ENCODE measurements at regions not wholly inside any gene's neighbourhood (a gene's known extent, or its start where the extent isn't known, plus 50 kb on each side); places are given as distances from the start of the nearest gene placed in this dataset.

DNA sequence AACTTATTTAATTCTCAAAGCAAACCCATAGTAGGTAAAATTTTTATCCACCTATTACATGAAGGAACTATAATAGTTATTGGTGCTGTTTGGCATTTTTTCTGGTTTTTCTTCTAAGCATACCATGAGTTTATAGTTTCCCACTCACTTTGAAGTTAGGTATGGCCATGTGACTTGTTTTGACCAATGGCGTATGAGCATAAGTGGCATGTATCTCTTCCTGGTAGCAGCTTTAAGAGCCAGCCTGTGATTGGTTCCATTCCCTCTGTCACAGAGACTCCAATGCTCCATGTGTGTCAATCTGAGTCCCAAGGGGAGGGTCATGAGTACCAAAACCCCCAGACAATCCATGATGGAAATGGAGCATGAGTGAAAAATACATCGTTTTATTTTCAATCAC is 282.9 kb upstream of the N4BP1 start:
- DNase-seq (ENCODE audit: low spot score) = no peak

DNA sequence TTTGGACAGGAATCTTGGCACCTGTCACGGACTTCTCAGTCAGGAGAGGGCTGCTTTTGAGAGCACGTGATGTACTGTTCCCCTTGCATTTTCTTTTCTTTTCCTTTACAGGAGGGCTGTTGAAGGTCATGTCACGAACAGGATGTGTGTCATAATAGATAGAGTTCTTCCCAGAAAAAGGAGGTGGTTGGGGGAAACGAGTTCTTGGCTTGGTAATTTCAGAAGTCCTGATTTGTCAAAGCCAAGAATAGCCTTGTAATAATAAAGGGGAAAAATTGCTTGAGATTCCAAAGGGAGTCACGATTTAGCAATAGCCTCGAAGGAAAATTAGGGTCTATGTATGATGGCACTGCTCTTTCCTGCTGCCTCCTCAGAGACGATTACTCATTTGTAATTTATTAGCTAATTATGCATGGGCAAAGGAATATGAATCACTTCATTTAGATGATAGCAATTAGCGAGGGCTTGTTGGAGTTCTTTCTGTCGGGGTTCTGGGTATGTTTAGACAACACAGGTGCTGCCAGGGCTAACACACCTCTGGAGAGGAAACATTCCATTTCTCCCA is 277.7 kb upstream of the N4BP1 start:
- DNase-seq (ENCODE audit: low spot score) = no peak

DNA sequence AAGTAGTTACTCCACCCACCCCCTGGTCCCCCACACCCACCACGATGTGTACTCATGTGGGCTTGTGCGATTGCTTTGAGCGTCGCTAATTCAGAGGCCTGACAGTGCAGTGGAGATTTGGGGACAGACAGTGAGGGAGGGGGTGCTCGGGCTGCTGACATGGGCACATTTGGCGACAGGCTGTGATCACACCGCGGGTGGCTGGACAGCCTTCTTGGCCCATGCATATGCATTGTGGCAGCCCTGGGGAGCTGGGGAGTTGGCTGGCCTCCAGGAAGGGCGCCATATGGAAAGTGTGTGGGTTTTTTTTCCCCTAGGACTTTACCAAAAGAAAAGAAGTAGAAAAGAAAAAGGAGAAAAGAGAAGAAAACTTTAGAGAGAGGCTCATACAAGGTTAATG is 275.5 kb upstream of the N4BP1 start:
- no peak for DNase-seq (ENCODE audit: low spot score)

DNA sequence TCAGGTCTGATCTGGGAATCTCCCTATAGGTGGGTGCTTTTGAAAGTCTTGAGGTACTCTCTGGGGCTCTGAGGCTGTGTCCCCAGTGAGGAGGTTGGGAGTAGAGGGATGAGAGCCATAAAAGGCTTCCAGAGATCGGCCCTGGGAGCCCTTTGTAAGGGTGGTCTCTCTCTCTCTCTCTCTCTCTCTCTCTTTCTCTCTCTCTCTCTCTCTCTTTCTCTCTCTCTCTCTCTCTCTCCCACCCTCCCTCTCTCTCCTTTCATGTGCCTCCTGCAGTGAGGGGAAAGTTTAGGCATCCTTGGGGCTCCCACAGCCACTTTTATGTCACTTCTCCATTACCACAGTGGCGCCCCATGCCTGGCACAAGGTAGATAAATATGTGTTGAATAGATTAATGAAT is 271.3 kb upstream of the N4BP1 start:
- no peak for DNase-seq (ENCODE audit: low spot score)

- DNase-seq (ENCODE audit: low spot score) = no peak
Observed at GRCh38 chr16:48879223-48880122, 269.5 kb upstream of the N4BP1 start.

DNA sequence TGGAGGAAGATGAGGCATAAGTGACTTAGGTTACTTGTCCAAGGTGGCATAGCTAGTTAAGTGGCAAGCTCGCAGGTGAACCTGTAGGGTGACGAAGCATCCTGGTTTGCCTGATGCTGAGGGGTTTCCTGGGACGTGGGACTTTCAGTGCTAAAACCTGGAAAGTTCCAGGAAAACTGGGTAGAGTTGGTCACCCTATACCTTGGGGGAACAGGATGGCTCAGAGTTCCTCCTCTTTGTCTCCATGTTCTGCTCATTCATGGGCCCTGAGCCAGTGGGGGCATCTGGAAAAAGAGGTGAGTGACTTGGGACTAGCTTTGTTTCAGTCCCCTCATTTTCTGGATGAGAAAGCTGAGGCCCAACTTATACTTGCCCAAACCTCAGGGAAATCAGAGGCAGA is 268.0 kb upstream of the N4BP1 start:
- DNase-seq (ENCODE audit: low spot score) = no peak

DNA sequence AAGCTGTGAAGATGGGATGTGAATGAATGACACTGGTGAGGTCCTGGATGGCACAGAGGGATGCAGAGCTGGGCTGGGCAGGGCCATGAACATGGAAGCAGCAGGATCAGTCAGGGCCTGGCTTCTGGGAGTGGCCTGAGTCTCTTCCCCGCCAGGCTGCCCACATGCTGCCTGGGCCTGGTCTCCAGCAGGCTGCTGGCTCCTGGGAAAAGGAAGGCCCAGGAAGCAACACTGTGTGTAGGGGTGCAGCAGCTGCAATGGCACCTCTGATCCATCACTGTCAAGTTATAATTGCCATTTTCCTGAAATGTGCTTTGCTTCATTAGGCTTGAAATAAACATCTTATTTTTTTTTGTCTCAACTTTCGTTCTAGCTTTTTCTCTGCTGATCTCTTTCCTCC is 260.2 kb upstream of the N4BP1 start:
- DNase-seq (ENCODE audit: low spot score) = no peak

DNA sequence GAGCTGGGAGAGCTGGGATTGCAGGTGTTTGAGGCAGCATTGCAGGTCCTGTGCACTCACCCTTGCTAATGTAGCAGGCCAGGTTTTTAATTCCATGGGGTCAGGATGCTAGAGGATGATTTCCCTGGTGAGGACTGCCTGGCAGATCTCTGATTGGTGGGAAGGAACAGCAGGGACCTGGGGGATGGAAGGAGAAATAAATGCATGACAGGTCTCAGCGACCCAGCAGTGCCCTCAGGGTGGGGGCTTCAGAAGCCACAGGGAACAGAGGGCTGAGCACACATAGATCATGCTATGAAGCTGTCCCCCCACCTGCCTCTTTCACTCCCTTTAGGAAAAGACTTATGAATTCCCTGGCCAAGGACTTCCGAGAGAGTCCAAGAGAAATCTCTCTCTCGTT is 255.5 kb upstream of the N4BP1 start:
- no peak for DNase-seq (ENCODE audit: low spot score)

DNA sequence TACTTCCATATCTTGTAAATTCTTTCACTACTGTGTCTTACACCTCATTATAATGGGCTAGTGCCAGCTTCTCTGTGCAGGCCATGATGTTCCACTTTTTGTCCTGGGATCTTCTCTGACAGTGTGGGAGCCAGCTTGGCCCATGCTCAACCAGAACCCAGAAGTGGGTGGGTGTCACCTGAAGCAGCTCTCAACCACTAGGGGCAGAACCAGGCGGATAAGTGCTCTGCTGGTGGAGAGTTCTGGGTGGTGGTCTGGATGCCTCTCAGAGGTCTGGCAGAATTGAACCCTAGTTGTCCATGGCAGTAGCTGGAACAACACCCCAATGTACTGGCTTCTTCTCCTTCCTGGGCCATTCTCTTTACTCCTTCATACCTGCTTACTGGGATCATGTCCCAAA is 254.1 kb upstream of the N4BP1 start:
- no peak for DNase-seq (ENCODE audit: low spot score)

GRCh38 chr16:48862087-48862532 is 252.1 kb upstream of the N4BP1 start:
- DNase-seq (ENCODE audit: low spot score) = no peak

GRCh38 chr16:48860341-48860740 is 250.4 kb upstream of the N4BP1 start:
- DNase-seq (ENCODE audit: low spot score) = no peak

- DNase-seq (ENCODE audit: low spot score) = no peak
Observed at GRCh38 chr16:48852951-48853350, 243.0 kb upstream of the N4BP1 start.

DNA sequence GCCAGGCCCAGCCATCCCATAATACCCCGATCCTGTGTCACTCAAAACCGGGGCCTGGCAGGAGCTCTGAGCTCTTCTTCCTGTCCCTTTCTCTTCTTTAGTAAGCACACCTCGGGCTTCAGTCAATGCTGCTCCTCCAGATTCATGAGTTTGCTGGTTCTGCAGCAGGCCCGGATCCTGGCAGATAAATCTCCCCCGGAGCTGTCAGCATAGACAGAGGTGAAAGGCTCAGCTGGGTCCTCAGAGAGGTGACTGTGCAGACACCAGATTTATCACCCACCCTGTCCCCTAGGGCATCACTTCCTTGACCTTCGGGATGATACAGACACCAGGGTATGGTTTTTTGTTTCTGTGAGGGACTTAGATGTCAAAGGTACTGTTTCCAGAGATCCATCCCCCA is 242.5 kb upstream of the N4BP1 start:
- DNase-seq (ENCODE audit: low spot score) = no peak

- no peak for DNase-seq (ENCODE audit: low spot score)
Observed at GRCh38 chr16:48850097-48850770, 240.3 kb upstream of the N4BP1 start.

GRCh38 chr16:48846277-48846676 is 236.3 kb upstream of the N4BP1 start:
- no peak for DNase-seq (ENCODE audit: low spot score)

DNA sequence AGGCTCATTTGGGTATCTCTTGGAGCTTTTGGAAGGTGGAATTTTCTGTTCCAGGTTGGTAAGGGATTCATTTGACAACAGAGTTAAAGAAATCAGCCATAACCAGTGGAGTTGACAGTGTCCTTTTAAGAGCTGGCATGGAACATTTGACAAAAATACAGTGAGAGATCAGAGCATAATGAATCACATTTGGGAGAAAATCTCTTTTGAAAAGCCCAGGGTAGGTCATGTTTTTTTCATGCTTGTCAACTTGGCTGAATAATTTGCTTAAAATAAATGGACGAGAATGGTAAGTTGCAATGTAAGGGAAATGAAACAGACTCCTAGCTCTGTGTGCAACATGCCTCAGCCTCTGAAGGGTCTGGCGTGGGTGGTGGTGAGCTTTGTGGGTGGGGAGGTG is 235.3 kb upstream of the N4BP1 start:
- DNase-seq (ENCODE audit: low spot score) = no peak

DNA sequence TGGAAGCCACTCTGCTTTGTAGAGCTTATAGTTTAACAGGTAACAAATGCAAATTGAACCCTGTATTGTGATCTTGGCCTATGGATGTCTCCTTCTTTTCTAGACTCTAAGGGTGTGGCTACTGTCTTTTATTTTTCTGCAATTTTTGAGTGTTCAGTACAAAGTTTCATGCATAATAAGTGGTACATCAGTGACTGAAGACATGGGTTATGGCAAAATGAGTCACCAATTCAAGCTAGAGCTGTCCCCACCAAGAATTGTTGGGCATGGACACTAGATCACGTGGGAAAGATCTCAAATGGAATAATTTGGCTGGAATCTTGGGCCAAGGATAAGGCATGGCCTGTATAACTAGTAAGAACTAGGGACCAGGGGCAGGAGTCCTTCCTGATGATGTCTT is 228.4 kb upstream of the N4BP1 start:
- no peak for DNase-seq (ENCODE audit: low spot score)

- DNase-seq (ENCODE audit: low spot score) = no peak
Observed at GRCh38 chr16:48836636-48837035, 226.7 kb upstream of the N4BP1 start.

DNA sequence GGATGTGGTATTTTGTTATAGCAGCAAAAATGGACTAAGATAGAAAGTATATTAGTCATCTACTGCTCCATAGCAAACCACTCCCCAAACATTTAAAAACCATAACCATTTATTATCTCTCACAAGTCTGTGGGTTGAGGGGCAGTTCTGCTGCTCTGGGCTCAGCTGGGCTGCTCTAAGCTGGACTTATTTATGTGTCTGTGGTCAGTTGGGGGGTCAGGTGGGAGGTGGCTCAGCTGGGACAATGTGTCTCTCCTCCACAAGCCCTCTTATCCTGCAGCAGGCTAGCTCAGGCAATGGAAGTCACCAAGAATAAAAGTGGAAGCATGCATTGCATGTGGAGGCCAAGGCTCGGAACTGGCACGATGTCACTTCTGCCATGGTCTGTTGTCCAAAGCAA is 226.1 kb upstream of the N4BP1 start:
- no peak for DNase-seq (ENCODE audit: low spot score)

GRCh38 chr16:48834576-48834975 is 224.6 kb upstream of the N4BP1 start:
- no peak for DNase-seq (ENCODE audit: low spot score)

DNA sequence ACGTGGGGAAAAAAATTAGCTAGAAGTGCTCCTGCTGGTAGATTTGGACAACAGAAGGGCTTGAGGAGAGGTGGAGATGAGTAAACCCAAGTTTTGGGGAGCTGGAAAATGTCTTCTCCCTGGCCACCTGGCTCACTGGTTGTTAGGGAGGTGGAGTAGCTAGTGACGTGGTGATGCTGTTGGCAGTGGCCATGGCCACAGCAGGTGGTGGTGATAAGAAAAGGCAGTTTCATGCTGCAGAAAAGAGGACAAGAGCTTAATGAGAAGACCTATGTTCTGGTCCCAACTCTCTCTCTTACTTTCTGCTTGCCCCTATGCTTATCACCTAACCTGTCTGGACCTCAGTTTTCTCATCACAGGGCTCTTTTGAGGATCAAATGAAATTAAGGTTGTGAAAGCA is 223.5 kb upstream of the N4BP1 start:
- no peak for DNase-seq (ENCODE audit: low spot score)

GRCh38 chr16:48831076-48831722 is 221.2 kb upstream of the N4BP1 start:
- no peak for DNase-seq (ENCODE audit: low spot score)

Measured in kidney capillary endothelial cell (primary cell).